Loucy (cell line): ENCODE measurements at regions not wholly inside any gene's neighbourhood (a gene's known extent, or its start where the extent isn't known, plus 50 kb on each side); places are given as distances from the start of the nearest gene placed in this dataset.

Experiments used
- H2AFZ ChIP-seq: fragments of 200-600 bp; sonication (generic); 2 replicates; pipeline ENCODE4 v1.6.0; 2016; ENCODE audit warnings: antibody characterized with exemption, mild to moderate bottlenecking, low read length, moderate library complexity
- H3F3A ChIP-seq: fragments of 200-600 bp; 2 replicates; pipeline ENCODE4 v1.6.0; 2016; ENCODE audit warnings: antibody characterized with exemption, low read depth, mild to moderate bottlenecking
- H3K27me3 ChIP-seq: fragments of 200-600 bp; sonication (generic); 2 replicates; pipeline ENCODE4 v1.6.1; 2014; ENCODE audit warnings: low read length, mild to moderate bottlenecking; ENCODE audit not compliant: insufficient read depth, poor library complexity, severe bottlenecking
- H3K36me3 ChIP-seq: fragments of 200-600 bp; sonication (generic); 2 replicates; pipeline ENCODE4 v1.6.1; 2016; ENCODE audit warnings: low read length; ENCODE audit not compliant: insufficient read depth
- H3K4me1 ChIP-seq: fragments of 200-600 bp; sonication (generic); 2 replicates; pipeline ENCODE4 v1.5.1; 2014; ENCODE audit warnings: low read length, mild to moderate bottlenecking; ENCODE audit not compliant: insufficient read depth, poor library complexity, severe bottlenecking
- H3K4me2 ChIP-seq: fragments of 200-600 bp; sonication (generic); 2 replicates; pipeline ENCODE4 v1.6.0; 2014; ENCODE audit warnings: antibody characterized with exemption, low read length, low read depth, mild to moderate bottlenecking; ENCODE audit not compliant: poor library complexity, severe bottlenecking
- H3K4me3 ChIP-seq: fragments of 200-600 bp; sonication (generic); 2 replicates; pipeline ENCODE4 v1.5.1; 2014; ENCODE audit warnings: low read length, mild to moderate bottlenecking, mixed read lengths; ENCODE audit not compliant: poor library complexity, severe bottlenecking
- H3K79me2 ChIP-seq: fragments of 200-600 bp; sonication (generic); 2 replicates; pipeline ENCODE4 v1.6.1; 2014; ENCODE audit warnings: low read length; ENCODE audit not compliant: insufficient read depth
- H3K9ac ChIP-seq: fragments of 200-600 bp; sonication (generic); 2 replicates; pipeline ENCODE4 v1.6.0; 2014; ENCODE audit warnings: mild to moderate bottlenecking, low read depth, low read length, moderate library complexity; ENCODE audit not compliant: poor library complexity, severe bottlenecking
- H3K9me2 ChIP-seq: fragments of 200-600 bp; sonication (generic); replicated peaks from 2 replicates; pipeline ENCODE4 v1.6.1; 2016; ENCODE audit warnings: low read depth, low read length, mixed read lengths
- H3K9me3 ChIP-seq: fragments of 200-600 bp; sonication (generic); 2 replicates; pipeline ENCODE4 v1.6.1; 2014; ENCODE audit warnings: mild to moderate bottlenecking, antibody characterized with exemption, low read length, low read depth; ENCODE audit not compliant: insufficient read depth
- H4K20me1 ChIP-seq: fragments of 200-600 bp; sonication (generic); 2 replicates; pipeline ENCODE4 v1.6.0; 2014; ENCODE audit warnings: antibody characterized with exemption, low read length, mild to moderate bottlenecking; ENCODE audit not compliant: insufficient read depth, poor library complexity, severe bottlenecking
- EZH2phosphoT487 ChIP-seq: fragments of 200-600 bp; IDR thresholded peaks from 2 replicates; pipeline ENCODE4 v1.6.1; 2018; ENCODE audit warnings: antibody characterized with exemption, mild to moderate bottlenecking, moderate library complexity, borderline replicate concordance
- TF ChIP-seq, protein P1 (sequence below): fragments of 200-600 bp; sonication (generic); conservative IDR thresholded peaks from 2 replicates; pipeline ENCODE4 v1.5.1; 2014; ENCODE audit warnings: mild to moderate bottlenecking, antibody characterized with exemption, low read length

- H2AFZ ChIP-seq, result no peak overlapping the region
- H3K36me3 ChIP-seq, result no peaks in the 10 kb centered on the region
- TF ChIP-seq EZH2phosphoT487, result no peak
- TF ChIP-seq, protein P1, sequence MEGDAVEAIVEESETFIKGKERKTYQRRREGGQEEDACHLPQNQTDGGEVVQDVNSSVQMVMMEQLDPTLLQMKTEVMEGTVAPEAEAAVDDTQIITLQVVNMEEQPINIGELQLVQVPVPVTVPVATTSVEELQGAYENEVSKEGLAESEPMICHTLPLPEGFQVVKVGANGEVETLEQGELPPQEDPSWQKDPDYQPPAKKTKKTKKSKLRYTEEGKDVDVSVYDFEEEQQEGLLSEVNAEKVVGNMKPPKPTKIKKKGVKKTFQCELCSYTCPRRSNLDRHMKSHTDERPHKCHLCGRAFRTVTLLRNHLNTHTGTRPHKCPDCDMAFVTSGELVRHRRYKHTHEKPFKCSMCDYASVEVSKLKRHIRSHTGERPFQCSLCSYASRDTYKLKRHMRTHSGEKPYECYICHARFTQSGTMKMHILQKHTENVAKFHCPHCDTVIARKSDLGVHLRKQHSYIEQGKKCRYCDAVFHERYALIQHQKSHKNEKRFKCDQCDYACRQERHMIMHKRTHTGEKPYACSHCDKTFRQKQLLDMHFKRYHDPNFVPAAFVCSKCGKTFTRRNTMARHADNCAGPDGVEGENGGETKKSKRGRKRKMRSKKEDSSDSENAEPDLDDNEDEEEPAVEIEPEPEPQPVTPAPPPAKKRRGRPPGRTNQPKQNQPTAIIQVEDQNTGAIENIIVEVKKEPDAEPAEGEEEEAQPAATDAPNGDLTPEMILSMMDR, result no peak
- no peaks in the 10 kb centered on the region for H3K9me2 ChIP-seq
- no peaks in the 10 kb centered on the region for H3K27me3 ChIP-seq
- no peaks in the 10 kb centered on the region for H4K20me1 ChIP-seq
- no peaks in the 10 kb centered on the region for H3K79me2 ChIP-seq
- H3K9me3 ChIP-seq, result no peaks in the 10 kb centered on the region
- no peak overlapping the region for H3K4me3 ChIP-seq
- H3F3A ChIP-seq, result no peaks in the 10 kb centered on the region
- H3K4me1 ChIP-seq, result no peaks in the 10 kb centered on the region
- H3K4me2 ChIP-seq, result no peak overlapping the region
- H3K9ac ChIP-seq, result no peak overlapping the region
Observed at GRCh38 chr18:41618147-41618546, 336.9 kb upstream of the PIK3C3 start.

GRCh38 chr18:41617647-41618046 lies 337.4 kb upstream of the PIK3C3 start:
- no peak overlapping the region for H3K4me3 ChIP-seq
- H4K20me1 ChIP-seq, result no peaks in the 10 kb centered on the region

DNA sequence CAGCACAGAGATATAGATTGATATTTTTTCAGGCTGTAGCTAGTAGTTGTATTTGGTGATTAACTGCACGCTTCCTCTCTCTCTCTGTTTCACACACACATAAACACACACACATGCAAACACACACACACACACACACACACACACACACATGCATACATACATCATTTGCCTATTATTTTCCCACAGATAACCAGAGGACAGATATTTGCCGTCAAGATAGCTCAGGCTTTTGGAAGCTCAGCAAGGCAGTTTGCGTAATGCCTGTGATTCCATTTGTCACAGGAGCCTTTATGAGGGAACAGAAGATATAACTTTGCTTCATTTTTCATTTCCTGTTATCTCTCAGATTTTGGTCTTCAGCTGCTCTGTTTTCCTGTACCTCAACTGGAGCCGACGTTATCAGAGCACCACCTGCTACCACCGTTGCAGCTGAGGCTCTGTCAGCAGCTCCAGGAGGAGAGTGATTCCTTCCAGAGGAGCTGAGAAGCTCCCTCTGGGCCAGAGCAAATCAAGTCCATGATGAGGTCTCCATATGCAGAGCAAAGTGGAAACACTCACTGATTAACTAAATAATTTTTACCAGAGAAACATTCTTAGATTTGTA lies 341.9 kb upstream of the PIK3C3 start:
- Histone ChIP-seq H3K4me2 (no peak overlapping the region), H3K79me2 (no peaks in the 10 kb centered on the region), H3K9me3 (0 out of 2 replicates have a peak, but pooled peaks cover 4% of the 10 kb centered on the region), H3K9me2 (no peaks in the 10 kb centered on the region), H3F3A (no peaks in the 10 kb centered on the region), H3K27me3 (no peaks in the 10 kb centered on the region), H4K20me1 (no peaks in the 10 kb centered on the region), H3K36me3 (no peaks in the 10 kb centered on the region), H3K9ac (no peak overlapping the region), H3K4me1 (no peaks in the 10 kb centered on the region), H3K4me3 (no peak overlapping the region), H2AFZ (no peak overlapping the region)
- TF ChIP-seq, protein P1, result no peak
- TF ChIP-seq EZH2phosphoT487, result no peak

More at GRCh38 chr18:41617647-41618046, 337.4 kb upstream of the PIK3C3 start:
- Histone ChIP-seq H3K36me3 (no peaks in the 10 kb centered on the region), H3K9me3 (no peaks in the 10 kb centered on the region), H2AFZ (no peak overlapping the region), H3K9me2 (no peaks in the 10 kb centered on the region), H3K9ac (no peak overlapping the region), H3K4me1 (no peaks in the 10 kb centered on the region), H3F3A (no peaks in the 10 kb centered on the region), H3K4me2 (no peak overlapping the region), H3K27me3 (no peaks in the 10 kb centered on the region), H3K79me2 (no peaks in the 10 kb centered on the region)
- no peak for TF ChIP-seq EZH2phosphoT487

- Histone ChIP-seq H3K9me3 (no peaks in the 10 kb centered on the region), H3K9ac (no peak overlapping the region), H3K4me2 (no peak overlapping the region), H3K4me1 (no peaks in the 10 kb centered on the region), H4K20me1 (no peaks in the 10 kb centered on the region), H3K9me2 (no peaks in the 10 kb centered on the region), H3K27me3 (no peaks in the 10 kb centered on the region), H3K36me3 (no peaks in the 10 kb centered on the region), H3K4me3 (no peak overlapping the region), H2AFZ (no peak overlapping the region), H3F3A (no peaks in the 10 kb centered on the region), H3K79me2 (no peaks in the 10 kb centered on the region)
- TF ChIP-seq, protein P1, result no peak
- TF ChIP-seq EZH2phosphoT487, result no peak
Observed at GRCh38 chr18:41604964-41605363, 350.1 kb upstream of the PIK3C3 start.
